H1 (cell line): ENCODE measurements at regions not wholly inside any gene's neighbourhood (a gene's known extent, or its start where the extent isn't known, plus 50 kb on each side); places are given as distances from the start of the nearest gene placed in this dataset.

ENCODE experiments used
- CTCF ChIA-PET: fragments of 300-600 bp; sonication (Branson Sonifier 250); formaldehyde crosslinking; loops from one replicate; lab custom pipeline; 2021; ENCODE audit not compliant: partially characterized antibody; lab: Charles Lee
- POLR2A ChIA-PET: fragments of 300-600 bp; sonication (Branson Sonifier 250); formaldehyde crosslinking; loops from one replicate; lab custom pipeline; 2021; ENCODE audit warnings: inconsistent platforms; ENCODE audit not compliant: partially characterized antibody; lab: Charles Lee
- DNase-seq, 2 experiments: peaks; one replicate each; pipeline versions ENCODE4 v3.0.0 to v3.0.0-alpha.2; 2010 to 2022; ENCODE audit warnings: low spot score in 2 of 2, low read depth in 1 of 2, mixed read lengths in 1 of 2
- FAIRE-seq: peaks from 2 replicates; lab custom pipeline; 2011; peaks lifted over from hg19 to GRCh38; lab: Jason Lieb, UNC
- H2AFZ ChIP-seq: 2 replicates; pipeline ENCODE4 v1.8.1; 2012; ENCODE audit warnings: low read length, inconsistent platforms
- H2AK5ac ChIP-seq: 2 replicates; pipeline ENCODE4 v1.6.1; 2013; ENCODE audit warnings: low read depth, low read length
- H2BK120ac ChIP-seq: replicated peaks from 2 replicates; pipeline ENCODE3; 2013; ENCODE audit warnings: low read depth, low read length, inconsistent platforms
- H2BK12ac ChIP-seq: 2 replicates; pipeline ENCODE4 v1.6.1; 2013; ENCODE audit warnings: low read depth, low read length
- H2BK15ac ChIP-seq: 2 replicates; pipeline ENCODE4 v1.6.1; 2013; ENCODE audit warnings: low read length
- H2BK20ac ChIP-seq: 2 replicates; pipeline ENCODE4 v1.6.1; 2013; ENCODE audit warnings: low read length
- H2BK5ac ChIP-seq: 2 replicates; pipeline ENCODE4 v1.6.1; 2013; ENCODE audit warnings: low read depth, low read length
- H3K14ac ChIP-seq: 2 replicates; pipeline ENCODE4 v1.6.1; 2013; ENCODE audit warnings: inconsistent platforms; ENCODE audit not compliant: insufficient read length
- H3K18ac ChIP-seq: 2 replicates; pipeline ENCODE4 v1.6.1; 2013; ENCODE audit warnings: low read length; ENCODE audit errors: extremely low read depth
- H3K23ac ChIP-seq: 2 replicates; pipeline ENCODE4 v1.6.1; 2013; ENCODE audit warnings: inconsistent platforms; ENCODE audit not compliant: insufficient read length
- H3K23me2 ChIP-seq: 2 replicates; pipeline ENCODE4 v1.6.1; 2013; ENCODE audit warnings: low read depth, low read length
- H3K27ac ChIP-seq: 2 replicates; pipeline ENCODE4 v1.6.1; 2011; ENCODE audit warnings: low read depth, low read length, inconsistent platforms
- H3K27me3 ChIP-seq, 4 experiments: replicated peaks in 1 of 4; 1 replicate in 1 of 4; 2 replicates in 3 of 4; pipeline versions ENCODE4 v1.6.1 to v1.8.1; 2011 to 2013; ENCODE audit warnings: low read length in 3 of 4, mild to moderate bottlenecking in 3 of 4, inconsistent platforms in 2 of 4, mixed read lengths in 2 of 4, moderate library complexity in 1 of 4; ENCODE audit not compliant: control insufficient read depth in 3 of 4, insufficient read depth in 3 of 4; ENCODE audit errors: extremely low read depth in 1 of 4
- H3K36me3 ChIP-seq, 4 experiments: 2 replicates each; pipeline versions ENCODE4 v1.6.1 to v1.8.1; 2011 to 2013; ENCODE audit warnings: mild to moderate bottlenecking in 4 of 4, low read length in 3 of 4, moderate library complexity in 2 of 4, control low read depth in 1 of 4, inconsistent platforms in 1 of 4; ENCODE audit not compliant: insufficient read depth in 4 of 4, control insufficient read depth in 2 of 4
- H3K4ac ChIP-seq: replicated peaks from 2 replicates; pipeline ENCODE3; 2013; ENCODE audit warnings: low read length, low read depth, mixed read lengths, inconsistent platforms; ENCODE audit not compliant: insufficient read length
- H3K4me1 ChIP-seq, 4 experiments: replicated peaks in 1 of 4; 1 replicate in 1 of 4; 2 replicates in 3 of 4; pipeline versions ENCODE4 v1.6.1 to v1.8.1; 2011 to 2013; ENCODE audit warnings: low read length in 3 of 4, inconsistent platforms in 2 of 4, mixed read lengths in 1 of 4; ENCODE audit not compliant: insufficient read depth in 4 of 4, control insufficient read depth in 3 of 4
- H3K4me2 ChIP-seq, 2 experiments: 2 replicates each; pipeline versions ENCODE4 v1.6.1 to v1.8.1; 2011 to 2013; ENCODE audit warnings: low read depth in 2 of 2, low read length in 2 of 2, control low read depth in 1 of 2, inconsistent platforms in 1 of 2, mild to moderate bottlenecking in 1 of 2; ENCODE audit not compliant: insufficient read depth in 1 of 2
- H3K4me3 ChIP-seq, 4 experiments: fragments of 200-600, 300-600 bp in 1 of 4; sonication (generic), shearing (Covaris generic), sonication (Bioruptor Twin) in 1 of 4; 2 replicates each; pipeline versions ENCODE4 v1.5.1 to v1.8.1; 2011 to 2016; ENCODE audit warnings: low read length in 4 of 4, low read depth in 3 of 4, control low read depth in 2 of 4, inconsistent platforms in 2 of 4, mild to moderate bottlenecking in 2 of 4, mixed read lengths in 1 of 4, moderate library complexity in 1 of 4; ENCODE audit not compliant: insufficient read depth in 2 of 4; ENCODE audit errors: extremely low read depth in 1 of 4
- H3K56ac ChIP-seq: replicated peaks from 2 replicates; pipeline ENCODE3; 2013; ENCODE audit warnings: low read depth, mild to moderate bottlenecking, mixed read lengths, low read length, inconsistent platforms; ENCODE audit not compliant: insufficient read length
- H3K79me1 ChIP-seq: 2 replicates; pipeline ENCODE4 v1.6.1; 2013; ENCODE audit warnings: low read depth, low read length, control low read depth
- H3K79me2 ChIP-seq, 2 experiments: 2 replicates each; pipeline versions ENCODE4 v1.6.1 to v1.8.1; 2012 to 2013; ENCODE audit warnings: low read length in 2 of 2, mild to moderate bottlenecking in 2 of 2, inconsistent platforms in 1 of 2; ENCODE audit not compliant: insufficient read depth in 2 of 2, control insufficient read depth in 1 of 2
- H3K9ac ChIP-seq, 4 experiments: replicated peaks in 1 of 4; 1 replicate in 1 of 4; 2 replicates in 3 of 4; pipeline versions ENCODE4 v1.6.1 to v1.8.1; 2011 to 2013; ENCODE audit warnings: low read depth in 3 of 4, low read length in 3 of 4, control low read depth in 2 of 4, mild to moderate bottlenecking in 2 of 4, moderate library complexity in 2 of 4, inconsistent platforms in 1 of 4; ENCODE audit errors: extremely low read depth in 1 of 4
- H3K9me3 ChIP-seq, 2 experiments: 2 replicates each; pipeline versions ENCODE4 v1.6.1 to v1.8.1; 2012 to 2013; ENCODE audit warnings: mild to moderate bottlenecking in 2 of 2, moderate library complexity in 2 of 2, control low read depth in 1 of 2, inconsistent platforms in 1 of 2, low read depth in 1 of 2, low read length in 1 of 2, mixed read lengths in 1 of 2; ENCODE audit not compliant: insufficient read depth in 2 of 2
- H4K20me1 ChIP-seq, 2 experiments: replicated peaks in 1 of 2; 2 replicates each; pipeline versions ENCODE3 to v1.8.1; 2011 to 2013; ENCODE audit warnings: inconsistent platforms in 2 of 2, low read length in 2 of 2, mild to moderate bottlenecking in 1 of 2; ENCODE audit not compliant: insufficient read depth in 2 of 2, control insufficient read depth in 1 of 2
- H4K5ac ChIP-seq: 2 replicates; pipeline ENCODE4 v1.6.1; 2013; ENCODE audit warnings: low read length, low read depth, mixed read lengths, inconsistent platforms; ENCODE audit not compliant: insufficient read length
- H4K8ac ChIP-seq: 2 replicates; pipeline ENCODE4 v1.8.0; 2013; ENCODE audit warnings: mild to moderate bottlenecking, moderate library complexity, low read length, inconsistent platforms; ENCODE audit not compliant: insufficient read depth; ENCODE audit errors: extremely low read depth
- H4K91ac ChIP-seq: replicated peaks from 2 replicates; pipeline ENCODE3; 2013; ENCODE audit warnings: low read length, mixed read lengths, inconsistent platforms; ENCODE audit not compliant: insufficient read length
- KDM1A ChIP-seq: fragments of 200-600, 300-600 bp; sonication (generic); IDR thresholded peaks from 2 replicates; pipeline ENCODE4 v1.7.1; 2016; ENCODE audit warnings: mild to moderate bottlenecking, low read length, borderline replicate concordance
- KDM4A ChIP-seq: IDR thresholded peaks from one replicate; pipeline ENCODE4 v1.7.1; 2012; ENCODE audit warnings: low read depth, mild to moderate bottlenecking, moderate library complexity, low read length, inconsistent platforms; ENCODE audit not compliant: severe bottlenecking
- SIN3A ChIP-seq, 2 experiments: IDR thresholded peaks in 1 of 2; conservative IDR thresholded peaks in 1 of 2; 2 replicates each; pipeline ENCODE4 v1.6.1; 2011 to 2012; ENCODE audit warnings: low read length in 2 of 2, improper control_type of control experiment in 1 of 2, low read depth in 1 of 2, mild to moderate bottlenecking in 1 of 2
- SIX5 ChIP-seq: IDR thresholded peaks from 2 replicates; pipeline ENCODE4 v1.6.1; 2011; ENCODE audit warnings: mild to moderate bottlenecking, low read depth, low read length
- TCF12 ChIP-seq: IDR thresholded peaks from 2 replicates; pipeline ENCODE4 v1.6.1; 2011; ENCODE audit warnings: low read depth, mild to moderate bottlenecking, low read length
- USF2 ChIP-seq: IDR thresholded peaks from 2 replicates; pipeline ENCODE4 v1.6.1; 2011; ENCODE audit warnings: low read length, improper control_type of control experiment
- WGBS, 2 experiments: shearing (Covaris generic) in 1 of 2; methylation state at CpG; one replicate each; pipeline versions ENCODE4 v1.1.6 to v1.1.7; 2013 to 2015; ENCODE audit warnings: low lambda C conversion rate in 2 of 2, mixed read lengths in 2 of 2, inconsistent platforms in 1 of 2, low coverage in 1 of 2, missing lambda C conversion rate in 1 of 2; ENCODE audit not compliant: insufficient replicate concordance in 2 of 2, insufficient coverage in 1 of 2, insufficient read length in 1 of 2; ENCODE audit errors: extremely low coverage in 1 of 2, missing lambda C conversion rate in 1 of 2; 5-methylcytosine and 5-hydroxymethylcytosine counted together

- no peak overlapping the region for H3K4ac ChIP-seq
- no peaks in the 10 kb centered on the region for H3K36me3 ChIP-seq
- no peak overlapping the region for H2BK120ac ChIP-seq
- TF ChIP-seq SIX5 (no peak), KDM4A (no peak), USF2 (no peak), SIN3A (conservative IDR thresholded peaks at IDR 0.05 in 1 of 2, IDR thresholded peaks at IDR 0.05 in 1 of 2; ENCODE audit: low read depth in 1 of 2, low read length in 2 of 2) (no peak), TCF12 (no peak), KDM1A (no peak)
- TF ChIP-seq, all 59 proteins: peak for 0
- H4K8ac ChIP-seq, result no peak overlapping the region
- no peak overlapping the region for H3K4me3 ChIP-seq
- H3K4me2 ChIP-seq, result no peak overlapping the region
- no peak for DNase-seq
- H2AFZ ChIP-seq, result no peak overlapping the region
- H3K56ac ChIP-seq, result no peak overlapping the region
- no peak overlapping the region for H2BK12ac ChIP-seq
- no peaks in the 10 kb centered on the region for H3K79me2 ChIP-seq
- H4K20me1 ChIP-seq, result no peaks in the 10 kb centered on the region
- no peak overlapping the region for H3K9ac ChIP-seq
- no peak overlapping the region for H4K91ac ChIP-seq
- no peak overlapping the region for H2BK5ac ChIP-seq
- H3K27me3 ChIP-seq, result no peaks in the 10 kb centered on the region
- H3K18ac ChIP-seq, result no peak overlapping the region
- H4K5ac ChIP-seq, result no peak overlapping the region
- H2BK15ac ChIP-seq, result no peak overlapping the region
- H3K9me3 ChIP-seq, result no peaks in the 10 kb centered on the region
- no peak overlapping the region for H2BK20ac ChIP-seq
- H3K4me1 ChIP-seq, result peaks cover 0 to 7% (median 4%) of the 10 kb centered on the region in 4 experiments; a peak in 4 of 7 replicates
- ChIA-PET CTCF (interaction anchor here (1.1 to 1.3 kb wide), 3 partner anchors 27 to 197 kb away, joined by 3 read pairs; no protein-coding TSS in a partner anchor), POLR2A (interaction anchor here (0.8 kb wide), 1 partner anchor 661 kb away, joined by 3 read pairs; no protein-coding TSS in a partner anchor)
- no peak overlapping the region for H3K23ac ChIP-seq
- no peak overlapping the region for H3K27ac ChIP-seq
- H3K23me2 ChIP-seq, result no peaks in the 10 kb centered on the region
- FAIRE-seq, result no peak
- no peak overlapping the region for H3K14ac ChIP-seq
- WGBS, 2 experiments, result 78% methylated on average over 4 of the region's 4 CpGs; no CpG with 5 or more reads in 1 of the 2 experiments
- no peaks in the 10 kb centered on the region for H3K79me1 ChIP-seq
- no peak overlapping the region for H2AK5ac ChIP-seq
These were observed 91.4 kb downstream of the RPRM start for GRCh38 chr2:153387203-153387602.
